Naive thymus-derived CD8-positive, alpha-beta T cell (primary cell): ENCODE measurements at regions not wholly inside any gene's neighbourhood (a gene's known extent, or its start where the extent isn't known, plus 50 kb on each side); places are given as distances from the start of the nearest gene placed in this dataset.
"Not testable (repeated sequence)": the region's sequence is repeated elsewhere in the genome, so short reads cannot be mapped to it uniquely, and the experiment has no call there.

ENCODE experiments used
- ATAC-seq, 2 donors: fragments of 150-1000 bp; cut with Tn5 transposase in 1 of 2; sonication (Bioruptor Pico), chemical (Tn5 transposase) in 1 of 2; 1 replicate in 1 of 2; 2 replicates in 1 of 2; pipeline ENCODE4 v1.10.0; 2021; ENCODE audit warnings: mild to moderate bottlenecking in 2 of 2, moderate library complexity in 2 of 2
- POLR2A ChIA-PET: fragments of 350-600 bp; sonication (Branson Sonifier 250); formaldehyde crosslinking; loops from one replicate; lab custom pipeline; 2021; ENCODE audit warnings: antibody characterized with exemption; lab: Charles Lee
- DNase-seq, 10 donors: peaks; one replicate each; pipeline versions ENCODE4 v3.0.0 to v3.0.0-alpha.2; 2020 to 2022
- H3K27ac Mint-ChIP-seq, 10 donors: one replicate each; pipeline ENCODE4 v1.8.0; 2020 to 2022; ENCODE audit warnings: mild to moderate bottlenecking in 10 of 10, mixed read lengths in 10 of 10, moderate library complexity in 4 of 10, inconsistent platforms in 1 of 10
- H3K27me3 Mint-ChIP-seq, 5 donors: one replicate each; pipeline ENCODE4 v1.8.0; 2021 to 2022; ENCODE audit warnings: mixed read lengths in 5 of 5
- H3K36me3 Mint-ChIP-seq, 3 donors: one replicate each; pipeline ENCODE4 v1.8.0; 2020 to 2022; ENCODE audit warnings: mixed read lengths in 3 of 3, mild to moderate bottlenecking in 2 of 3, inconsistent platforms in 1 of 3
- H3K4me1 Mint-ChIP-seq, 4 donors: one replicate each; pipeline ENCODE4 v1.8.0; 2021 to 2022; ENCODE audit warnings: mixed read lengths in 4 of 4
- H3K4me3 Mint-ChIP-seq, 10 donors: one replicate each; pipeline ENCODE4 v1.8.0; 2020 to 2022; ENCODE audit warnings: mild to moderate bottlenecking in 10 of 10, mixed read lengths in 10 of 10, moderate library complexity in 6 of 10, inconsistent platforms in 1 of 10
- H3K9me3 Mint-ChIP-seq, 9 donors: one replicate each; pipeline ENCODE4 v1.8.0; 2020 to 2022; ENCODE audit warnings: mixed read lengths in 9 of 9, mild to moderate bottlenecking in 3 of 9, inconsistent platforms in 1 of 9, moderate library complexity in 1 of 9

DNA sequence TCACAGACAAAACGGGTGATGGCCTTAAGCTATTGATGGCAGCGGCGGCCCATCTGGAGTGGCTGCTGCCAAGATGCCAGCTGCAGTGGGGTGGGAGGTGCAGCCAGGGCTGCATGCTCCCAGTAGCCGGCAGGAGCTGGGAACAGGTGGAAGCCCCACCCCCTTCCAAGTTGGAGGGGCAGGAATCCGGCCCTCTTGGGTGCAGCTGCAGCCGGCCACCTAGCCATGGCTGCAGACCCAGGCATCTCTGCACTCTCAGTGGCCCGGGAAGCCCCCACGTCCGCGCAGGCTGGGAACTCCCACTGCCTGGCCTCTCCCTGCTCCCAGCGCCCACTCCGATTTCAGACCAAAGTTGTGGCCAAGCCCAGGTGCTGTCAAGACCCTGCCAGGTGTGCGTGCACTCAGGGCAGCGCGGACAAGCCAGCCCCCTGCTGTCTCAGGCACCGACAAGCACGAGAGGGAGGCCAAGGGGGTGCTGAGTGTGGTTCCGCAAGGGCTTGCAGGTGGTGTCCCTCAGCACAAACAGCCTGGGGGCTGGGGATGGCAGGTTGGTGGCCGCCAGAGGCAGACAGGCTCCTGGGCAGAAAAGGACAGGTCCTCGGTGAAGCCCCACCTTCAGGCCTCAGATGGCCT, 115.1 kb upstream of the TSLP start:
- no peak for ATAC-seq
- H3K4me1 Mint-ChIP-seq: no peaks in the 10 kb centered on the region
- H3K36me3 Mint-ChIP-seq: peaks cover 0 to 4% (median 0%) of the 10 kb centered on the region in 3 donors
- no peak overlapping the region for H3K4me3 Mint-ChIP-seq
- peaks cover 0 to 12% (median 7%) of the 10 kb centered on the region in 5 donors for H3K27me3 Mint-ChIP-seq
- H3K9me3 Mint-ChIP-seq: peaks cover 0 to 20% (median 6%) of the 10 kb centered on the region in 9 donors
- POLR2A ChIA-PET: no interaction called here
- H3K27ac Mint-ChIP-seq: no peak overlapping the region
- DNase-seq: no peak

DNA sequence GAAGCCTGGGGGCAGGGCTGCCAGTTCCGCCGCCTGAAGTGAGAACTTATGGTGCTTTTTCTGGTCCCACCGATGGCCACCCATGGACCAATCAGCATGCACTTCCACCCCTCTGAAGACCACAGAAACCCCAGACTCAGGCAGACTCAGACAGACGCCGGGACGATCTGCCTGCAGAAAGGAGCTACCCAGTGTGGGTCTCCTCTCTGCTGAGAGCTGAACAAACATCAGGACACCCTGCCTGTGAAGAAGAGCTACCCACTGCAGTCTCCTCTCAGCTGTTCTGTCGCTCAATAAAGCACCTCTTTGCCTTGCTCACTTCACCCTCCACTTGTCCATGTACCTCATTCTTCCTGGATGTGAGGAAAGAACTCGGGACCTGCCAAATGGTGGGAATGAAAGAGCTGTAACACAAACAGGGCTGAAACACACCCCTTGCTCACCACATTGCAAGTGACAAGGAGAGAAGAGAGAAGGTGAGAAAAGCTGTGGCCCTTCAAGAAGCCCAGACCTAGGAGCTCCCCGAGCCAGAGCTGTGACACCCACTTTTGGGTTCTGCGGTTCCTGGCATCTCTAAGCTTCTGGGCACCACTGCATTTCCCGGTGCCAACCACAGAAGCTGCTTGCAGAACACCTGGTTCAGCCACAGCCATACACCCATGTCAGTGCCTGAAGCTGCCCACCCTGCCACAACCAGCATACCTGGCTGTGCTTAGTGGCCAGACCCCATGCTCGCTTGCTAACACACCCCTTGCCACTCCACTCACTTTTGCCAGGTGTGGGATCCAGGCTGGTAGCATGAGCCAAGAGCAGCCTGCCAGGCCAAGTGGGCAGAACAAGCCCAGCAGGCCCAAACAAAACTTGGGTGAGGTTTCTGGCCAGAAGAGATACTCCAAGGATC, 114.3 kb upstream of the TSLP start:
- Mint-ChIP-seq H3K4me3 (no peak overlapping the region), H3K4me1 (no peaks in the 10 kb centered on the region), H3K27ac (no peak overlapping the region), H3K36me3 (peaks cover 0 to 4% (median 0%) of the 10 kb centered on the region in 3 donors), H3K9me3 (peaks cover 0 to 20% (median 6%) of the 10 kb centered on the region in 9 donors), H3K27me3 (peaks cover 0 to 12% (median 7%) of the 10 kb centered on the region in 5 donors)
- DNase-seq (no peak), ATAC-seq (no peak)
- POLR2A ChIA-PET: no interaction called here

DNA sequence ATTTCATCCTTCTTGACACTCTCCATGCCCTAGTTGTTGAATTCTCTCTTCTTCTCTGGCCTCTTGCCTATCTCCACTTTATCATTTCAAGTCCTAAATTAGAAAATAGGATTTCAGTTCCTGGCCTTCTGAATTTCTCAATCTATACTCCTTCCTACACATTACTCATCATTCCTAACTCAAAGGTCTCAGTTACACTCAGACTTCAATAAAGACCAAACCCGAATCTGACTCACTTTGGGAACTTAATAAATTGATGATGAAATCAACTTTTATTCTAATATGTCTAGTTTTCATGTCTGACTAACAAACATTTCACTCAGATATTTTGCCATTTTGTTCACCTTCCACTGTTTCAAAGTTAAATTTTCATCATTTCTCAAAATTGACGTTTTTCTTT, 113.6 kb upstream of the TSLP start:
- H3K36me3 Mint-ChIP-seq: peaks cover 0 to 4% (median 0%) of the 10 kb centered on the region in 3 donors
- no peaks in the 10 kb centered on the region for H3K4me1 Mint-ChIP-seq
- ATAC-seq (no peak), DNase-seq (no peak)
- peaks cover 0 to 12% (median 5%) of the 10 kb centered on the region in 5 donors for H3K27me3 Mint-ChIP-seq
- peaks cover 0 to 15% (median 5%) of the 10 kb centered on the region in 9 donors for H3K9me3 Mint-ChIP-seq
- H3K4me3 Mint-ChIP-seq: no peak overlapping the region
- POLR2A ChIA-PET: no interaction called here
- no peak overlapping the region for H3K27ac Mint-ChIP-seq

DNA sequence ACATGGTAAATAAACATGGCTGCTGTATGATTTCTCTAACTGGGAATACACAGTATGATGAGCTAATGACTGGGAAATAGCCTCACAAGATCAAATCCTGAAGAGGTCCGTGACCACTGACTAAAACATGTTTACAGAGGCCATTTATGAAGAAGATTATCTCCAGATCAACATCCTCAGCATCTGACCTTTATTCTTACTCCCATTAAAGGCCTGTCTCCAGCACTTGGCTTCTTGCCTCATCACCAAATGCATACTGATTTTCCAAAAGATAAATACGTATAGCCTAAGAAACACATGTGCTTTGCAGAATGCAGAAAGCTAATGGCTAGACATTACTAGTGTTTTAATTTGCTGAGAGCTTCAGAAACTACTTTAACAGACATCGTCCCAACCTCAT, 108.0 kb upstream of the TSLP start:
- no peaks in the 10 kb centered on the region for H3K4me1 Mint-ChIP-seq
- POLR2A ChIA-PET: no interaction called here
- no peak overlapping the region for H3K27ac Mint-ChIP-seq
- H3K36me3 Mint-ChIP-seq: no peaks in the 10 kb centered on the region
- H3K27me3 Mint-ChIP-seq: peaks cover 0 to 3% (median 0%) of the 10 kb centered on the region in 5 donors
- DNase-seq (no peak), ATAC-seq (no peak)
- H3K9me3 Mint-ChIP-seq: peaks cover 0 to 10% (median 0%) of the 10 kb centered on the region in 9 donors
- no peak overlapping the region for H3K4me3 Mint-ChIP-seq

DNA sequence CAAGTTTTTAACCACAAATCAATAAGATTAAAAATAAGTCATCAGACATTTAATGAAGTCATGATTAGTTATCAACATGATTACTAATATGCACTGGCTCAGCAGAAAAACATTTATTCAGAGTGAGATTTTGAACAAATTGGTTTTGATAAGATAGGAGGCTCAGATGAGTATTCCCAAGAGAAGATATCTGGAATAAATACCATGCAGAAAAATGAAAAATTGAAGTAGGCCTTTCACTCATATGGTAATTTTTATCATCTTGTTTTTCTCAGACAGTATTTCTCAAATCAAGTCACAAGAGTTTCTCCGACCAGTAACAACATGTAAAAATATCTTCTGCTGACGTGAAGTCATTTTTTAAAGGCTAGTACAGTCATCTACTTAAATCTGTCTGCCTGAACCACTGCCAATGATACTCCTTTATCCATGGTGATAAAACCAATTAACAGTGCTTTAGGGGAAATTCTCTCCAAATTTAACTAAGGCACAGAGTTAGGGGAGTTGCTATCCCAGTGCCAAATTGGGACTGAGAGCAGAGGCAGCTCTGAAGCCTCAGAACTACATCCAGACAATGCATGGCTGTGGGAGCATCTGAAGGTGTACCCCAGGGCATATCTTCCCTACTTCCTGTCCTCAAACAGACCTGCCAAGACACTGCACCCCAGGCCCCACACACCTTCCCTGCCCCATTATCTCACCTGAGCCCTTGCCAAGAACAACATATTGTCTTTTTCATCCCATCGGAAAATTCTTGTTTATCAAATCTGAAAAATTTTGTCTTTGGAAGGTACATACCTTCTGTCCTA, 105.5 kb upstream of the TSLP start:
- H3K9me3 Mint-ChIP-seq: peaks cover 0 to under 1% (median 0%) of the 10 kb centered on the region in 9 donors
- no peak overlapping the region for H3K27ac Mint-ChIP-seq
- H3K27me3 Mint-ChIP-seq: peaks cover 0 to 2% (median 0%) of the 10 kb centered on the region in 5 donors
- no peaks in the 10 kb centered on the region for H3K4me1 Mint-ChIP-seq
- no peaks in the 10 kb centered on the region for H3K36me3 Mint-ChIP-seq
- DNase-seq: no peak
- POLR2A ChIA-PET: no interaction called here
- ATAC-seq: no peak
- no peak overlapping the region for H3K4me3 Mint-ChIP-seq

DNA sequence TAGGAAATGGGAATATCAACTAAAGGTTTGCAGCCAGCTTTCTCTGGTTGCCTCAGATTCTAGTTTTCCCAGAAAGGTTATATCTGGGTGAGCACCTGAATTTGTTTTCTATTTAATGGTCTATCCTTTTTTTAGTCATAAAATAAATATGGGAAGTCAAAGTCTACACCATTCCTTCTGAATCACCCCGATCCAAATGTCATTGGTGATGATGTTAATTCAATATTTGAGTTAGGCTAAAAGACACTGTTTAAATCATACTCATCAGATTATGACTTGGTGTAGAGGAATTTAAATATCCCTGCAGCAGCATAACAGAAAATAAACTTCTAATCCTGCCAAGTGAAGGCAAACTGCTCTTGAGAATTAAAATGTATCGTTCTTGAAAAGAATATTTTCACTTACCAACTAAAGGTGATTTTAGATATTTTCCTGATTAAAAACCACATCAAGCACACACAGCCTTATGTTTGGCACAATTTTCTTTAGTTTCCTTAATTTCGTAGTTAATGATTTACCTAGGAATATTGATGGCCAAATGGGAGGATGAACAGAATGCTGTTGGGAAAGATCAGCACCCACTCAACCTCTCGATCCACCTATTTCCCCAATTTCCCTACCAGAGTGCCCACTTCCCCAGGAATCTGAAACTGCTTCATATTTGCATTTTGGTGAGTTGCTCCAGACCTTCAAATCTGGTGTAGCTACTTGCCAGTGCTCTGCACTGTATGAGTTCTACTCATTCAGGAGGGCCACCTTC, 103.1 kb upstream of the TSLP start:
- Mint-ChIP-seq H3K27ac (no peak overlapping the region), H3K4me3 (no peak overlapping the region), H3K4me1 (no peaks in the 10 kb centered on the region), H3K36me3 (no peaks in the 10 kb centered on the region), H3K9me3 (peaks cover 0 to 11% (median 0%) of the 10 kb centered on the region in 9 donors), H3K27me3 (peaks cover 0 to 2% (median 0%) of the 10 kb centered on the region in 5 donors)
- POLR2A ChIA-PET: no interaction called here
- ATAC-seq (no peak), DNase-seq (no peak)

DNA sequence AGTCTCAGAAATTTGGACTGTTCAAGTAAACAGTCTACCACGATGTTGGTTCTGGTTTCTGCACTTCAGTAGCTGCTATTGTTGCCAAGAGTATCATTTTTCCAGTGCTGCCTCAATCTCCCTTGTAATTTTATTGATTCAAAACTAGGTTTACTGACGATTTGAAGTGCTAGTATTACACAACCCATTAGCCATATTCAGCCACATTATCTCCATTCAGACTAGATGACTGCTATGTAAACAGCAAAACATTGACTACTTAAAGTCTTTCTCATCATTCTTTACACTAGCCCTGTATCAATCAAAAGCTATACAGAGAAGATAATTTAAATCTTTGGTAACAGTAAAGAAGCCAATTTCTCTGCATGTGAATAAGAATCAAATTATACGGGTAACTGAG, 102.0 kb upstream of the TSLP start:
- peaks cover 0 to 2% (median 0%) of the 10 kb centered on the region in 5 donors for H3K27me3 Mint-ChIP-seq
- ATAC-seq (no peak), DNase-seq (no peak)
- H3K4me3 Mint-ChIP-seq: no peak overlapping the region
- H3K27ac Mint-ChIP-seq: no peak overlapping the region
- no peaks in the 10 kb centered on the region for H3K36me3 Mint-ChIP-seq
- POLR2A ChIA-PET: no interaction called here
- H3K4me1 Mint-ChIP-seq: no peaks in the 10 kb centered on the region
- peaks cover 0 to 13% (median 0%) of the 10 kb centered on the region in 9 donors for H3K9me3 Mint-ChIP-seq

DNA sequence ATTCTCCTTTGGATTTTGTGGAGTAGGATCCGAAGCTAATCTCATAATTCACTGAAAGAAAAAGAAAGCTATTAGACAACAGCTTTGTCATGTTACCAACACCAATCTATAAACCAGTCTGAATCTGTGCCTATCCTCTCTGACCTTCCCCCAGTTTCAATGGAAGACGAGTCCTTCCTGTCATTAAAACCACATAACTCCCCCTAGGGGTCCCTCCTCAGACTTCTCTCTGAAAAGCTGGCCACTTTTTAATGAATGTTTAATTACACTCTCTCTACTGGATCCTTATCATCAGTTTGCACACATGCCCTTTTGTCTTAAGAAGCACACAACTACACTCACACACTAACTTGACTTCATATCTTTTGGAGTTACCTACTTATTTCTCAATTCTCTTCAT, 98.0 kb upstream of the TSLP start:
- Mint-ChIP-seq H3K27ac (no peak overlapping the region), H3K36me3 (no peaks in the 10 kb centered on the region), H3K4me3 (no peak overlapping the region), H3K27me3 (peaks cover 0 to 16% (median 2%) of the 10 kb centered on the region in 5 donors), H3K9me3 (peaks cover 0 to 13% (median 1%) of the 10 kb centered on the region in 9 donors), H3K4me1 (no peaks in the 10 kb centered on the region)
- no peak for ATAC-seq
- POLR2A ChIA-PET: no interaction called here
- DNase-seq: no peak

DNA sequence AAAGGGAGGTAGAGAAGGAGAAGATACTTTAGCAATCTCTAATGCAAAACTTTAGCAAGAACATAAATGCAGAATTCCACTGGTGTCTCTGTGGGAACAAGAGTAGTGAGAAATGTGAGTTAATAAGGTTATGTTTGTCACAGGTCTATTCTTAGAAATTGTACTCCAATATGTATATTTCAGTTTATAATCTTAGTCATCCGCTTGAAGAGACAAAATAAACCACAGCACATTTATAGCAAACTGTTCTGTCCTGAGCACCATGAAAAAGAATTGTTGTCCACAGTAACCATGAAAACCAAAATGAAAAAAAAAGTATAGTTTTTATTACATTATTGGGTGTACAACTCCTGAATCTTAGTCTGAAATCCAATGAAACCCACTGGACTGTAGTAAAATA, 93.6 kb upstream of the TSLP start:
- Mint-ChIP-seq H3K4me1 (no peaks in the 10 kb centered on the region), H3K36me3 (peaks cover 0 to 3% (median 0%) of the 10 kb centered on the region in 3 donors), H3K9me3 (peaks cover 0 to 18% (median 7%) of the 10 kb centered on the region in 9 donors), H3K27me3 (peaks cover 3 to 19% (median 4%) of the 10 kb centered on the region in 5 donors), H3K4me3 (no peak overlapping the region), H3K27ac (no peak overlapping the region)
- DNase-seq (no peak), ATAC-seq (no peak)
- POLR2A ChIA-PET: no interaction called here

DNA sequence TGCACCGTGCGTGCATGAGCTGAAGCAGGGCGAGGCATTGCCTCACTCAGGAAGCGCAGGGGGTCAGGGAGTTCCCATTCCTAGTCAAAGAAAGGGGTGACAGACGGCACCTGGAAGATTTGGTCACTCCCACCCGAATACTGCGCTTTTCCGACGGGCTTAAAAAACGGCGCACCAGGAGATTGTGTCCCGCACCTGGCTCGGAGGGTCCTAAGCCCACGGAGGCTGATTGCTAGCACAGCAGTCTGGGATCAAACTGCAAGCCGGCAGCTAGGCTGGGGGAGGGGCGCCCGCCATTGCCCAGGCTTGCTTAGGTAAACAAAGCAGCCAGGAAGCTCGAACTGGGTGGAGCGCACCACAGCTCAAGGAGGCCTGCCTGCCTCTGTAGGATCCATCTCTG, 85.6 kb upstream of the TSLP start:
- H3K4me3 Mint-ChIP-seq, POLR2A ChIA-PET, H3K27me3 Mint-ChIP-seq, DNase-seq, H3K27ac Mint-ChIP-seq, ATAC-seq, H3K4me1 Mint-ChIP-seq: not testable (repeated sequence)
- Mint-ChIP-seq H3K9me3 (peaks cover 0 to 39% (median 19%) of the 10 kb centered on the region in 9 donors), H3K36me3 (peaks cover 0 to 22% (median 0%) of the 10 kb centered on the region in 3 donors)

DNA sequence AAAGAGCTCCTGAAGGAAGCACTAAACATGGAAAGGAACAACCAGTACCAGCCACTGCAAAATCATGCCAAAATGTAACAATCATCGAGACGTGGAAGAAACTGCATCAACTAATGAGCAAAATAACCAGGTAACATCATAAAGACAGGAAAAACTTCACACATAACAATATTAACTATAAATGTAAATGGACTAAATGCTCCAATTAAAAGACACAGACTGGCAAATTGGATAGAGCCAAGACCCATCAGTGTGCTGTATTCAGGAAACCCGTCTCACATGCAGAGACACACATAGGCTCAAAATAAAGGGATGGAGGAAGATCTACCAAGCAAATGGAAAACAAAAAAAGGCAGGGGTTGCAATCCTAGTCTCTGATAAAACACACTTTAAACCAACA, 83.9 kb upstream of the TSLP start:
- H3K27me3 Mint-ChIP-seq, ATAC-seq, H3K4me3 Mint-ChIP-seq, H3K27ac Mint-ChIP-seq, DNase-seq, POLR2A ChIA-PET, H3K4me1 Mint-ChIP-seq: not testable (repeated sequence)
- H3K9me3 Mint-ChIP-seq: peaks cover 0 to 50% (median 23%) of the 10 kb centered on the region in 9 donors
- H3K36me3 Mint-ChIP-seq: peaks cover 0 to 22% (median 0%) of the 10 kb centered on the region in 3 donors

DNA sequence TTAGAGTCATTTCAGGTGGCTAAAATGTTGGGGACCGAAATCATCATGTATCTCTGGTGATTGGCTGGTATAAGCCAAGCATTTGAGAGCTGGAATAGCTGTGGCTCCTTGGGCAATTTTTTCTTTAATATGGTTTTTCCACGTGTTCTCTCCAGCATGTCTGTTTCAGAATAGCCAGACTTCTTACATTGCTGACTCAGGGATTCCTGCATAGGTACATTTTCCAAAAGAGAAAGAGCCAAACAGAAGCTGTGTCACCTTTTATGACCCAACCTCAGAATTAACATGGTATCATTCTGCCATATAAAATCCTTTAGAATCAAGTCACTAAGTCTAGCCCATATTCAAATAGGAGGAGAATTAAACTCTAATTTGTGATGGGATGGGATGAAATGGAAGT, 74.8 kb upstream of the TSLP start:
- Mint-ChIP-seq H3K27ac (no peak overlapping the region), H3K36me3 (peaks cover 0 to 6% (median 0%) of the 10 kb centered on the region in 3 donors), H3K27me3 (peaks cover 1 to 30% (median 5%) of the 10 kb centered on the region in 5 donors), H3K4me1 (no peaks in the 10 kb centered on the region), H3K9me3 (peaks cover 0 to 22% (median 5%) of the 10 kb centered on the region in 9 donors), H3K4me3 (no peak overlapping the region)
- ATAC-seq (no peak), DNase-seq (no peak)
- POLR2A ChIA-PET: no interaction called here
